SK-N-SH (cell line): ENCODE measurements at regions not wholly inside any gene's neighbourhood (a gene's known extent, or its start where the extent isn't known, plus 50 kb on each side); places are given as distances from the start of the nearest gene placed in this dataset.

Experiments
- CTCF ChIP-seq: fragments of 200-600 bp; sonication (generic); IDR thresholded peaks from 2 replicates; pipeline ENCODE4 v1.6.1; 2017; ENCODE audit warnings: antibody characterized with exemption, mild to moderate bottlenecking, moderate library complexity
- EP300 ChIP-seq, 2 experiments: IDR thresholded peaks; 2 replicates each; pipeline versions ENCODE4 v1.4.0 to v1.6.1; 2012; ENCODE audit warnings: borderline replicate concordance in 1 of 2, low read depth in 1 of 2, low read length in 1 of 2
- FOXJ3 ChIP-seq: sonication (generic); formaldehyde crosslinking; IDR thresholded peaks from 2 replicates; pipeline ENCODE4 v1.5.1; 2020; ENCODE audit warnings: mild to moderate bottlenecking, missing genetic modification reagents
- GATA2 ChIP-seq: sonication (generic); formaldehyde crosslinking; IDR thresholded peaks from 2 replicates; pipeline ENCODE4 v1.5.0; 2020; ENCODE audit warnings: mild to moderate bottlenecking, missing genetic modification reagents
- MAX ChIP-seq: IDR thresholded peaks from 2 replicates; pipeline ENCODE4 v1.4.0; 2012; ENCODE audit warnings: low read depth
- MEF2A ChIP-seq: IDR thresholded peaks from 2 replicates; pipeline ENCODE4 v1.4.0; 2012; ENCODE audit warnings: low read depth, borderline replicate concordance
- RAD21 ChIP-seq: IDR thresholded peaks from 2 replicates; pipeline ENCODE4 v1.6.1; 2012; ENCODE audit warnings: mild to moderate bottlenecking, low read length
- REST ChIP-seq: IDR thresholded peaks from 2 replicates; pipeline ENCODE4 v1.6.1; 2012; ENCODE audit warnings: mild to moderate bottlenecking, low read depth, low read length, moderate library complexity
- TEAD4 ChIP-seq: IDR thresholded peaks from 2 replicates; pipeline ENCODE4 v1.4.0; 2012; ENCODE audit warnings: mild to moderate bottlenecking, borderline replicate concordance; ENCODE audit not compliant: insufficient read depth
- USF2 ChIP-seq: fragments of 150-350 bp; IDR thresholded peaks from 2 replicates; pipeline ENCODE4 v1.6.1; 2017; ENCODE audit warnings: antibody characterized with exemption, low read length, low read depth, borderline replicate concordance
- ZBTB33 ChIP-seq: IDR thresholded peaks from 2 replicates; pipeline ENCODE4 v1.4.0; 2012; ENCODE audit warnings: low read depth, borderline replicate concordance

GRCh38 chr10:29099001-29099400 lies 189.9 kb upstream of the LYZL1 start:
- TF ChIP-seq MAX (no peak), EP300 (IDR thresholded peaks at IDR 0.05; ENCODE audit: borderline replicate concordance in 1 of 2, low read depth in 1 of 2, low read length in 1 of 2) (no peak), ZBTB33 (no peak), TEAD4 (no peak), GATA2 (no peak), USF2 (no peak), REST (no peak), FOXJ3 (CRISPR knock-in tag) (no peak), CTCF (no peak), RAD21 (no peak), MEF2A (no peak)
